Heart left ventricle (tissue), 13 donors: ENCODE measurements at regions not wholly inside any gene's neighbourhood (a gene's known extent, or its start where the extent isn't known, plus 50 kb on each side); places are given as distances from the start of the nearest gene placed in this dataset.

Experiments used
- POLR2A ChIP-seq, 2 donors: fragments of 450-650 bp; IDR thresholded peaks; one replicate each; pipeline ENCODE4 v1.6.1; 2017; ENCODE audit warnings: antibody characterized with exemption in 2 of 2, mild to moderate bottlenecking in 2 of 2, moderate library complexity in 2 of 2
- TF ChIP-seq, protein P1 (sequence below), 12 donors: fragments of 200-600 bp; sonication (generic) in 4 of 12; IDR thresholded peaks; one replicate each; pipeline versions ENCODE4 v1.5.0 to v1.8.0; 2018 to 2022; ENCODE audit warnings: antibody characterized with exemption in 12 of 12, mild to moderate bottlenecking in 5 of 12
- donor health status: ischemic (EF 13 %, LVEDD 7.1; RV severe dilation, severe dysfunction).
- donor health status: DM: no; HTN: yes; CAD: no.
- donor health status: DM: no; HTN: no; CAD: no.
- donor health status: ischemic (EF 25% LVEDD 6.9; RV normal size, moderate dysfunction).
- donor health status: ischemic (EF 25% LVEDD 5.7; RV mildly dilated, moderate dysfunction).
- donor health status: ischemic (EF 35%, LVEDD 5.7; RV mildly dilated, moderate dysfunction).
- donor health status: nonischemic (EF 11% LVEDD 7.7; RV severe dilation, severe dysfunction).
- donor health status: DM: yes; HTN: yes; CAD: no.
- donor health status: PGD.
- donor health status: ischemic (EF 29% LVEDD 5.4; RV normal size, mild dysfunction).
- donor health status: nonischemic (EF 23%, LVEDD 6.1; RV moderate dilation, normal function).

DNA sequence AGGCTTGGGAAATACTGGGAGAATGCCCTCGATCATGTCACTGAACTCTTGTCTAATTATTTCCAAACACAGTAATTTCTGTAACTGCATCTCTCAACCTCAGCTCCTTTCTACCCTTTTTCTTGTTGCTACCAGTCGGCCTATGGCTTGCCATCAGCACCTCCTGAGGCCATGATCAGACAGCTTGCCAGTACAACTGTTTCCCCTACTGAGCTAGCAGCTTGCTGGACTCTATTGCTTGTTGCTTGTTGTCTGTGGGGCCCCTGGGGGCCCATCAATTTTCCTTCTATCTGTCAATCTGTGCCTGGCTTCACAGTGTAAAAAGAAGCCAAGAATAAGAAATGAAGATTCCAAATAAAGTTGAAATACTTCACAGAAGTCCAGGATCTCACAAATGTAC is 123.9 kb downstream of the OPN5 start:
- TF ChIP-seq, protein P1, sequence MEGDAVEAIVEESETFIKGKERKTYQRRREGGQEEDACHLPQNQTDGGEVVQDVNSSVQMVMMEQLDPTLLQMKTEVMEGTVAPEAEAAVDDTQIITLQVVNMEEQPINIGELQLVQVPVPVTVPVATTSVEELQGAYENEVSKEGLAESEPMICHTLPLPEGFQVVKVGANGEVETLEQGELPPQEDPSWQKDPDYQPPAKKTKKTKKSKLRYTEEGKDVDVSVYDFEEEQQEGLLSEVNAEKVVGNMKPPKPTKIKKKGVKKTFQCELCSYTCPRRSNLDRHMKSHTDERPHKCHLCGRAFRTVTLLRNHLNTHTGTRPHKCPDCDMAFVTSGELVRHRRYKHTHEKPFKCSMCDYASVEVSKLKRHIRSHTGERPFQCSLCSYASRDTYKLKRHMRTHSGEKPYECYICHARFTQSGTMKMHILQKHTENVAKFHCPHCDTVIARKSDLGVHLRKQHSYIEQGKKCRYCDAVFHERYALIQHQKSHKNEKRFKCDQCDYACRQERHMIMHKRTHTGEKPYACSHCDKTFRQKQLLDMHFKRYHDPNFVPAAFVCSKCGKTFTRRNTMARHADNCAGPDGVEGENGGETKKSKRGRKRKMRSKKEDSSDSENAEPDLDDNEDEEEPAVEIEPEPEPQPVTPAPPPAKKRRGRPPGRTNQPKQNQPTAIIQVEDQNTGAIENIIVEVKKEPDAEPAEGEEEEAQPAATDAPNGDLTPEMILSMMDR (IDR thresholded peaks at IDR 0.05): no peak
- TF ChIP-seq POLR2A (IDR thresholded peaks at IDR 0.05): no peak
